Cardiac muscle cell (in vitro differentiated cells and primary cell): ENCODE measurements at regions not wholly inside any gene's neighbourhood (a gene's known extent, or its start where the extent isn't known, plus 50 kb on each side); places are given as distances from the start of the nearest gene placed in this dataset.

ENCODE experiments used
- DNase-seq, 2 donors: peaks; one replicate each; pipeline versions ENCODE4 v3.0.0 to v3.0.0-alpha.2; 2010 to 2017; ENCODE audit warnings: low read depth in 1 of 2, low spot score in 1 of 2
- H3K27ac ChIP-seq: fragments of 200-600 bp; sonication (generic); 2 replicates; pipeline ENCODE4 v1.5.1; 2016
- H3K27me3 ChIP-seq: fragments of 200-600 bp; sonication (generic); 2 replicates; pipeline ENCODE4 v1.6.0; 2016; ENCODE audit warnings: control low read depth
- H3K36me3 ChIP-seq: fragments of 200-600 bp; sonication (generic); 2 replicates; pipeline ENCODE4 v1.5.1; 2016; ENCODE audit warnings: control low read depth
- H3K4me1 ChIP-seq: fragments of 200-600 bp; sonication (generic); 2 replicates; pipeline ENCODE4 v1.8.1; 2017; ENCODE audit warnings: low read depth, mild to moderate bottlenecking, mixed run types
- H3K4me3 ChIP-seq: fragments of 200-600 bp; sonication (generic); 2 replicates; pipeline ENCODE4 v1.5.1; 2016; ENCODE audit warnings: mild to moderate bottlenecking
- H3K9me3 ChIP-seq: fragments of 200-600 bp; sonication (generic); 2 replicates; pipeline ENCODE4 v1.5.1; 2017; ENCODE audit warnings: low read depth, mild to moderate bottlenecking, control low read depth
- CTCF ChIP-seq: IDR thresholded peaks from 2 replicates; pipeline ENCODE4 v1.5.1; 2012; ENCODE audit warnings: low read depth, mild to moderate bottlenecking, low read length

- TF ChIP-seq CTCF, result no peak
- no peak overlapping the region for H3K4me3 ChIP-seq
- no peaks in the 10 kb centered on the region for H3K9me3 ChIP-seq
- no peaks in the 10 kb centered on the region for H3K27me3 ChIP-seq
- H3K27ac ChIP-seq, result no peak overlapping the region
- DNase-seq, result no peak
- H3K36me3 ChIP-seq, result no peaks in the 10 kb centered on the region
- peaks cover 6% of the 10 kb centered on the region for H3K4me1 ChIP-seq
These were observed 807.2 kb downstream of the IPMK start for GRCh38 chr10:57460540-57460939.

GRCh38 chr10:57457972-57458512 lies 809.7 kb downstream of the IPMK start:
- Histone ChIP-seq H3K9me3 (no peaks in the 10 kb centered on the region), H3K36me3 (no peaks in the 10 kb centered on the region), H3K4me1 (no peaks in the 10 kb centered on the region), H3K27ac (no peak overlapping the region), H3K4me3 (no peak overlapping the region), H3K27me3 (no peaks in the 10 kb centered on the region)
- DNase-seq, result no peak
- no peak for TF ChIP-seq CTCF

GRCh38 chr10:57430376-57430775 lies 837.3 kb downstream of the IPMK start:
- H3K27ac ChIP-seq, result no peak overlapping the region
- TF ChIP-seq CTCF, result no peak

GRCh38 chr10:57420881-57421280 lies 846.8 kb downstream of the IPMK start:
- TF ChIP-seq CTCF, result no peak
- H3K27ac ChIP-seq, result no peak overlapping the region
- no peak for DNase-seq
- no peaks in the 10 kb centered on the region for H3K4me1 ChIP-seq
- no peaks in the 10 kb centered on the region for H3K27me3 ChIP-seq
- no peak overlapping the region for H3K4me3 ChIP-seq
- H3K36me3 ChIP-seq, result no peaks in the 10 kb centered on the region
- no peaks in the 10 kb centered on the region for H3K9me3 ChIP-seq

More at GRCh38 chr10:57430376-57430775, 837.3 kb downstream of the IPMK start:
- Histone ChIP-seq H3K36me3 (no peaks in the 10 kb centered on the region), H3K27me3 (no peaks in the 10 kb centered on the region), H3K4me1 (no peaks in the 10 kb centered on the region), H3K4me3 (no peak overlapping the region), H3K9me3 (no peaks in the 10 kb centered on the region)
- DNase-seq, result no peak

- Histone ChIP-seq H3K27ac (no peak overlapping the region), H3K27me3 (no peaks in the 10 kb centered on the region), H3K4me1 (no peaks in the 10 kb centered on the region), H3K4me3 (no peak overlapping the region), H3K36me3 (no peaks in the 10 kb centered on the region), H3K9me3 (no peaks in the 10 kb centered on the region)
- DNase-seq, result no peak
- no peak for TF ChIP-seq CTCF
These were observed 849.2 kb downstream of the IPMK start for GRCh38 chr10:57418476-57418875.

- DNase-seq, result no peak
- Histone ChIP-seq H3K27me3 (no peaks in the 10 kb centered on the region), H3K36me3 (no peaks in the 10 kb centered on the region), H3K4me3 (no peak overlapping the region), H3K27ac (no peak overlapping the region), H3K9me3 (no peaks in the 10 kb centered on the region), H3K4me1 (no peaks in the 10 kb centered on the region)
- TF ChIP-seq CTCF, result no peak
These were observed 871.8 kb downstream of the IPMK start for GRCh38 chr10:57395923-57396322.
